GM19324 (cell line): ENCODE measurements at regions not wholly inside any gene's neighbourhood (a gene's known extent, or its start where the extent isn't known, plus 50 kb on each side); places are given as distances from the start of the nearest gene placed in this dataset.

Source experiments
- ATAC-seq: cut with Tn5 transposase; IDR thresholded peaks from one replicate; pipeline ENCODE4 v1.9.1; 2021; ENCODE audit warnings: mild to moderate bottlenecking, moderate library complexity; ENCODE audit not compliant: unreplicated experiment, low FRiP score

DNA sequence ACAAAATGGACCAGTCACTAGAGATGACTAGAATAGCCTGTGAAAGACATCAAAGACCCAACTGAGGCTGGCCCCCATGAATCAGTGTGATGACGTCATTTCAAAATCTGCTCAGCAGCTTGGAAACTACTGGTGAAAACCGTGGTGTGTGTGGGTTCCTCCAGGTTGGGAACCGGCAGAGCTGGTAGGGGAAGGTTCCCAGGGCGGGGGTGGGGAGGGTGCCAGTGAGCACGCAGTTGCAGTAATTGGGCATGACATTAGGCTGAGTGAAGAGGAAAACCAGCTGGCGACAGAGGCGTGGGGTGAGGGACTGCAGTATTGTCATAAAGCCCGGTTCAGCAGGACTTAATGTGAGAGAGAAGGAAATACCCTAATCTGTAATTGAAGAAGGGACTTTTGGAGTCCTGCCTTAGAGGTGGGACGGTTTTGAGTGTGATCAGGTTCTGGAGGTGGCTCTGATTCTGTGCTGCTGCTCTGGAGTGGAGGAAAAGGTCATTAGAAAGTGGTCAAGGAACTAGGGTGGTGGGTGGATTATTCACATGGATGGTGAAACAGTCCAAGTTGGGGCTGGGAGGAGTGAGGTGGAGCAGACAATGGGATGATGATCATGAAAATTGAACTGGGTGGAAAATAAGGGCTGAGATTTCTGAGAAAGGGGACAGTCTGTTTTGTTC, 52.0 kb upstream of the MTHFD1L start:
- ATAC-seq, result no peak

DNA sequence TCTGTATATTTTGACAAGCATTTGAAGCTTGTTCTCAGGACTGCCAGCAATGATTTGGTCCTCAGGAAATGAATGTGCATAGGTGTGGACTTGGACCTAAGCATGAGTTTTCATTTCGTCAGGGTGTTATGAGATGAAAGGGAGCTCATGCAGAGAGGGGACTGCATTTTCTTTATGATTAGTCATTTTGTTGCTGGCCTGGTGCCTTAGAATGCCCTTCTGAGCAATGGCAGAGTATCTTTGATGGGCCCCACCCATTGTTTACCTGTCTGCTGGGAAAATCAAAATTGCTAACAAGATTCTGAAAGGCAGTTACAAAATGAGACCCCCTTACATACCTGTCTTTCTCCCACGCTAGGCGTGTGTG, 51.5 kb upstream of the MTHFD1L start:
- no peak for ATAC-seq
